GM12864 (cell line): ENCODE measurements at regions not wholly inside any gene's neighbourhood (a gene's known extent, or its start where the extent isn't known, plus 50 kb on each side); places are given as distances from the start of the nearest gene placed in this dataset.

Experiments used
- DNase-seq: peaks from one replicate; pipeline ENCODE4 v3.0.0-alpha.2; 2011; ENCODE audit warnings: low read depth
- H3K4me3 ChIP-seq: 2 replicates; pipeline ENCODE4 v1.5.1; 2011; ENCODE audit warnings: mild to moderate bottlenecking, low read depth, low read length, control low read depth
- CTCF ChIP-seq: IDR thresholded peaks from 2 replicates; pipeline ENCODE4 v1.5.1; 2011; ENCODE audit warnings: low read depth, mild to moderate bottlenecking, moderate library complexity, low read length, control low read depth, inconsistent platforms; ENCODE audit errors: missing control alignments

- DNase-seq, result no peak
- TF ChIP-seq CTCF, result no peak
- no peak overlapping the region for H3K4me3 ChIP-seq
Measured at GRCh38 chr6:170180671-170181337, 110.1 kb downstream of the DLL1 start.

GRCh38 chr6:170179616-170180324 lies 111.1 kb downstream of the DLL1 start:
- no peak for TF ChIP-seq CTCF
- no peak for DNase-seq
- no peak overlapping the region for H3K4me3 ChIP-seq

- H3K4me3 ChIP-seq, result no peak overlapping the region
- TF ChIP-seq CTCF, result no peak
- DNase-seq, result no peak
Measured at GRCh38 chr6:170178561-170179477, 112.1 kb downstream of the DLL1 start.

DNA sequence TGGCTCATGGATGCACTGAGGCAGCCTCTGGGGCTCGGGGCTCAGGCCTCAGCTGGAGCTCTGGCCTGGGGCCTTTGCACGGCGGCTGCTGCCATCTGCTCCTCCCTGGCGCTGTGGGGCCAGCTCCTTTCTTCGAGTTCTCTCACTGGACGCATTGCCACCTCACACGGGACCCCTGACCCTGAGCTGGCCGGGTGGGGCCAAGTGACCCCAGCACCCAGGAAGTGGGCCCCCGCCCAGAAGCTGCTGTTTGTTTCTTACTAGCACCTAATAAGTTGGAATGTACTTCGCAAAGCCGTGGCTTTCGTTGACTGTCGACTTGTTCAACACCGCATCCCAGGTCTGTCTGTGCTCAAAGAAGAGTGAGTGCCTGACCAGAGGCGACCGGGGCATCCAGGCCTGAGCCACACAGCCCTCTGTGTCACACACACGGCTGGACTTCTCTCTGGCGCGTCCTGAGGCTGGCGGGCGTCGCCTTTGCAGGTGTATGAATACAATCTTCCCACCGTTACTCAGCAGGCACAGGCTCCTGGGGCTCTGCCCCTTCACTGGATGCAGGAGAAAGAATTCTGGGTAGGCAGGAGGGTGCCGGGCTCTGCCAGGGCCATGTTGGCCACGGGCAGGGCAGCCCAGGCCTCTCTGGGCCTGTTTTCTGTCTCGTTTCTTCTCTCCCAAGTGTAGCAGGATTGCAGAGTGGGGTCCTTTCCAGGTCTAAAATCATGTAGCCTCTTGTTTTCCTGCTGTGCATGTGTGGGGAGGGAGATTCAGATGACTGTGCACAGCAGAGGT lies 112.9 kb downstream of the DLL1 start:
- H3K4me3 ChIP-seq, result no peak overlapping the region
- no peak for DNase-seq
- no peak for TF ChIP-seq CTCF

DNA sequence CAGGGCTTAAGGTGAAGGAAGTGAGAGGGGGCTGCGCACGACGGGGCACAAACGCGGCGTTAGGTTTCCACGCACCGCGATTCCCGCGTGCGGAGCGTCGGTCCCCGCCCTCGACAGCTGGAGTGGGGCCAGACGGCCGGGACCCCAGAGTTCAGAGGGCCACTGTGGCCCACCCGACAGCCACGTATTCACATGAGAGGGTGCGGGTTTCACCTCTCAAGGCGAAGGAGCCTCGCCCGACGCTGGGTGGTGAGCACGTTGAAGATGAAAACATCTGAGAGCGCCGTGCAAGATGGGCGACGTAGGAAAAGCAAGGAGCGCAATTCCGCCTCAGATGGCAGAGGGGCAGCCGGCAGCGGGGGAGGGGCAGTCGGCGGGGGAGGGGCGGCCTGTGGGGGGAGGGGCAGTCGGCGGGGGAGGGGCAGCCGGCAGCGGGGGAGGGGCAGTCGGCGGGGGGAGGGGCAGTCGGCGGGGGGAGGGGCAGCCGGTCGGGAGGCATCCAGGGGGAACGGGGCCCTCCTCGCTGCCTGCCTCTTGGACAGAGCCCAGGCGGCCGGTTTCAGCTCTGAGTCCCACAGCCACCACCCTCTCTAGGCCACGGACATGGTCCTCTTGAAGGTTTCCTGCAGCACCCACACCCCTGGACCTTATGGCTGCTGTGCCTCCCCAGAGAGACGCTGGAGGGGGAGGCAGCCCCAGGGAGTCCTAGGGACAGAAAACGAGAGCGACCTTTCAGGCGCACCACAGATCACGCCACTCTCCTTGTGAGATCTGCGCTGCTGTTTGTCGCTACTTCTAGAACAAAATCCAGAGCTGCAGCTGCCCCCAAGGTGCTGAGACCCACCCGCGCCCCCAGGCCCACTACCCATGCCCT lies 113.7 kb downstream of the DLL1 start:
- no peak for TF ChIP-seq CTCF
- no peak overlapping the region for H3K4me3 ChIP-seq
- DNase-seq, result no peak
